ENCODE measurements at regions not wholly inside any gene's neighbourhood (a gene's known extent, or its start where the extent isn't known, plus 50 kb on each side); places are given as distances from the start of the nearest gene placed in this dataset.

DNA sequence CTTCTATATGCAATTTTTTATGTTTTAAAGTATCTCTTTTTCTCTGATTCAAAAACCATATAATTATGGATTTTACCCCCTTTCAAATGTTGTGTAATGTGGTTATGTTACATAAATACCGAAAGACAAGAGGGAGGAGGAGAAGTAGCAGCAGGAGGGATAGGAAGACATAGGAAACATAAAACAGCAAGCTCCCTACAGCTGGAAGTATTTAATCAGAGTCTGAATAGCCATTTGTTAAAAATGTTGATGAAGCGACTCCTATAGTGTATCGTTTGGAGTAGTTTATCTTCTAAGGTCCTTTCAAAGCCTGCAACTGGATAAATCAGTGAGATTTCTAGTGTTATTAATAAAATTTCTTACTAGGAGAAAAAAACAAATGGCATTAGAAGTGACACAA lies 598.1 kb upstream of the GOLIM4 start (continued):
- TF ChIP-seq POLR2A (IDR thresholded peaks at IDR 0.05; ENCODE audit: borderline replicate concordance, extremely low read depth, insufficient read depth, insufficient read length) (no peak), ELF1 (IDR thresholded peaks at IDR 0.05; ENCODE audit: borderline replicate concordance, low read depth) (no peak), EZH2phosphoT487 (IDR thresholded peaks at IDR 0.05; ENCODE audit: borderline replicate concordance) (no peak), POLR2AphosphoS5 (IDR thresholded peaks at IDR 0.05; ENCODE audit: low read depth, low read length) (no peak), TCF7L2 (IDR thresholded peaks at IDR 0.05; ENCODE audit: borderline replicate concordance, extremely low read depth, insufficient read depth, insufficient read length) (no peak), SP1 (IDR thresholded peaks at IDR 0.05; ENCODE audit: low read depth) (no peak), CEBPB (IDR thresholded peaks at IDR 0.05; ENCODE audit: low read depth) (no peak)

DNA sequence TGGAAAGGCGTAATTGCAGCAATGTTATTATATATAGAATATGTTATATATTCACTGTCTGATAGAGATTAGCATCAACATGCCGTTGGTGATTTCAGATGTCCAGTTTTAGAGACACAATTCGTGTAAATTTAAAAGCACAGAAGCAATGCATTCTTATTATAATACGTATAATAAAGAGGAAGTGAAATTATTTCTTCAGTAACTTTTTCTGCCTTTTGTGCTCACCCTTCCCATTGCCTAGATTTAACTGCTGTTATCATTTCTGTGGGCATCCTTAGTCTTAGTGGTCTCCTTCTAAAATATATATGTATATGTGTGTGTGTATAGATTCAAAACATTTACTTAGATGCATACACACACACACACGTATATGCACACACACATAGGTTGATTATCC lies 592.5 kb upstream of the GOLIM4 start:
- Histone ChIP-seq H3K27ac (ENCODE audit: low read depth, low read length) (no peak overlapping the region), H3K4me2 (ENCODE audit: low read length) (no peak overlapping the region), H3K9me2 (ENCODE audit: insufficient read depth) (no peaks in the 10 kb centered on the region), H3K4me1 (ENCODE audit: control insufficient read depth in 1 of 2, insufficient read depth in 2 of 2, low read length in 2 of 2) (no peaks in the 10 kb centered on the region), H3K9ac (ENCODE audit: low read length) (no peak overlapping the region), H3K27me3 (ENCODE audit: insufficient read depth, low read length) (peaks cover 15% of the 10 kb centered on the region), H2AFZ (ENCODE audit: low read depth, low read length, poor library complexity, severe bottlenecking) (no peak overlapping the region), H3K79me2 (ENCODE audit: insufficient read depth, low read length) (no peaks in the 10 kb centered on the region), H3K36me3 (ENCODE audit: control insufficient read depth in 1 of 2, insufficient read depth in 2 of 2, low read length in 2 of 2) (no peaks in the 10 kb centered on the region; a peak in 1 of 4 replicates), H3K4me3 (replicated peaks in 1 of 2; ENCODE audit: low read depth in 1 of 2, low read length in 2 of 2) (no peak overlapping the region), H4K20me1 (ENCODE audit: insufficient read depth) (no peaks in the 10 kb centered on the region), H3K9me3 (ENCODE audit: control insufficient read depth in 1 of 2, insufficient read depth in 1 of 2, low read depth in 1 of 2, low read length in 2 of 2) (no peaks in the 10 kb centered on the region)
- TF ChIP-seq JUND (IDR thresholded peaks at IDR 0.05) (no peak), ATF3 (IDR thresholded peaks at IDR 0.05) (no peak), TCF7L2 (IDR thresholded peaks at IDR 0.05; ENCODE audit: borderline replicate concordance, extremely low read depth, insufficient read depth, insufficient read length) (no peak), SRF (IDR thresholded peaks at IDR 0.05; ENCODE audit: low read depth) (no peak), POLR2AphosphoS5 (IDR thresholded peaks at IDR 0.05; ENCODE audit: low read depth, low read length) (no peak), CBX3 (IDR thresholded peaks at IDR 0.05; ENCODE audit: low read depth) (no peak), POLR2A (IDR thresholded peaks at IDR 0.05; ENCODE audit: borderline replicate concordance, extremely low read depth, insufficient read depth, insufficient read length) (no peak), EZH2phosphoT487 (IDR thresholded peaks at IDR 0.05; ENCODE audit: borderline replicate concordance) (no peak), CTCF (IDR thresholded peaks at IDR 0.05 in 2 of 3, conservative IDR thresholded peaks at IDR 0.05 in 1 of 3; ENCODE audit: borderline replicate concordance in 1 of 3, insufficient read depth in 1 of 3, low read depth in 2 of 3, low read length in 2 of 3) (no peak), CEBPB (IDR thresholded peaks at IDR 0.05; ENCODE audit: low read depth) (no peak)
- TF ChIP-seq, protein P1, sequence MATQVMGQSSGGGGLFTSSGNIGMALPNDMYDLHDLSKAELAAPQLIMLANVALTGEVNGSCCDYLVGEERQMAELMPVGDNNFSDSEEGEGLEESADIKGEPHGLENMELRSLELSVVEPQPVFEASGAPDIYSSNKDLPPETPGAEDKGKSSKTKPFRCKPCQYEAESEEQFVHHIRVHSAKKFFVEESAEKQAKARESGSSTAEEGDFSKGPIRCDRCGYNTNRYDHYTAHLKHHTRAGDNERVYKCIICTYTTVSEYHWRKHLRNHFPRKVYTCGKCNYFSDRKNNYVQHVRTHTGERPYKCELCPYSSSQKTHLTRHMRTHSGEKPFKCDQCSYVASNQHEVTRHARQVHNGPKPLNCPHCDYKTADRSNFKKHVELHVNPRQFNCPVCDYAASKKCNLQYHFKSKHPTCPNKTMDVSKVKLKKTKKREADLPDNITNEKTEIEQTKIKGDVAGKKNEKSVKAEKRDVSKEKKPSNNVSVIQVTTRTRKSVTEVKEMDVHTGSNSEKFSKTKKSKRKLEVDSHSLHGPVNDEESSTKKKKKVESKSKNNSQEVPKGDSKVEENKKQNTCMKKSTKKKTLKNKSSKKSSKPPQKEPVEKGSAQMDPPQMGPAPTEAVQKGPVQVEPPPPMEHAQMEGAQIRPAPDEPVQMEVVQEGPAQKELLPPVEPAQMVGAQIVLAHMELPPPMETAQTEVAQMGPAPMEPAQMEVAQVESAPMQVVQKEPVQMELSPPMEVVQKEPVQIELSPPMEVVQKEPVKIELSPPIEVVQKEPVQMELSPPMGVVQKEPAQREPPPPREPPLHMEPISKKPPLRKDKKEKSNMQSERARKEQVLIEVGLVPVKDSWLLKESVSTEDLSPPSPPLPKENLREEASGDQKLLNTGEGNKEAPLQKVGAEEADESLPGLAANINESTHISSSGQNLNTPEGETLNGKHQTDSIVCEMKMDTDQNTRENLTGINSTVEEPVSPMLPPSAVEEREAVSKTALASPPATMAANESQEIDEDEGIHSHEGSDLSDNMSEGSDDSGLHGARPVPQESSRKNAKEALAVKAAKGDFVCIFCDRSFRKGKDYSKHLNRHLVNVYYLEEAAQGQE (IDR thresholded peaks at IDR 0.05; ENCODE audit: low read depth) = no peak
- BruUV-seq (replicated peaks) = no TSS peak
- DNase-seq (ENCODE audit: low read depth, low spot score) (no peak), ATAC-seq (no peak)
- POLR2A ChIA-PET = no interaction called here
- intact Hi-C loops (cut with micrococcal nuclease) = no loop called here
- RAD21 ChIA-PET (ENCODE audit: low non-redundant PET in 1 of 2, low total read pairs in 2 of 2, uncharacterized antibody in 2 of 2, unreplicated experiment in 2 of 2) = no interaction called here
- CTCF ChIA-PET = no interaction called here
